ENCODE measurements at regions not wholly inside any gene's neighbourhood (a gene's known extent, or its start where the extent isn't known, plus 50 kb on each side); places are given as distances from the start of the nearest gene placed in this dataset.
"Not testable (repeated sequence)": the region's sequence is repeated elsewhere in the genome, so short reads cannot be mapped to it uniquely, and the experiment has no call there.

GRCh38 chr3:30475038-30475808, 131.2 kb upstream of the TGFBR2 start:
- H3K9me3 ChIP-seq (ENCODE audit: control insufficient read depth in 1 of 2, low read length in 2 of 2), result no peaks in the 10 kb centered on the region
- H3K4me3 ChIP-seq (ENCODE audit: low read depth in 1 of 2, low read length in 2 of 2), result no peak overlapping the region
- H3K27me3 ChIP-seq (ENCODE audit: low read depth, low read length), result no peaks in the 10 kb centered on the region
- no peaks in the 10 kb centered on the region for H3K36me3 ChIP-seq (ENCODE audit: control insufficient read depth in 1 of 2, insufficient read depth in 2 of 2, low read length in 2 of 2)
- H3K27ac ChIP-seq (ENCODE audit: low read length), result no peak overlapping the region
- H3K4me1 ChIP-seq (ENCODE audit: control insufficient read depth in 1 of 2, insufficient read depth in 2 of 2, low read length in 2 of 2), result peaks cover 0 to 12% of the 10 kb centered on the region in 2 donors

- Histone ChIP-seq H3K4me1 (ENCODE audit: control insufficient read depth in 1 of 2, insufficient read depth in 2 of 2, low read length in 2 of 2) (peaks cover 0 to 12% of the 10 kb centered on the region in 2 donors), H3K36me3 (ENCODE audit: control insufficient read depth in 1 of 2, insufficient read depth in 2 of 2, low read length in 2 of 2) (no peaks in the 10 kb centered on the region), H3K4me3 (ENCODE audit: low read depth in 1 of 2, low read length in 2 of 2) (no peak overlapping the region), H3K27me3 (ENCODE audit: low read depth, low read length) (no peaks in the 10 kb centered on the region), H3K27ac (ENCODE audit: low read length) (no peak overlapping the region), H3K9me3 (ENCODE audit: control insufficient read depth in 1 of 2, low read length in 2 of 2) (no peaks in the 10 kb centered on the region)
Measured at GRCh38 chr3:30475809-30476178, 130.6 kb upstream of the TGFBR2 start.

- H3K4me1 ChIP-seq (ENCODE audit: control insufficient read depth in 1 of 2, insufficient read depth in 2 of 2, low read length in 2 of 2), result peaks cover 0 to 12% of the 10 kb centered on the region in 2 donors
Measured at GRCh38 chr3:30476368-30477084, 129.9 kb upstream of the TGFBR2 start.

GRCh38 chr3:30477149-30477921, 129.1 kb upstream of the TGFBR2 start:
- Histone ChIP-seq H3K27ac (ENCODE audit: low read length) (no peak overlapping the region), H3K4me1 (ENCODE audit: control insufficient read depth in 1 of 2, insufficient read depth in 2 of 2, low read length in 2 of 2) (peaks cover 0 to 12% of the 10 kb centered on the region in 2 donors), H3K4me3 (ENCODE audit: low read depth in 1 of 2, low read length in 2 of 2) (no peak overlapping the region), H3K36me3 (ENCODE audit: control insufficient read depth in 1 of 2, insufficient read depth in 2 of 2, low read length in 2 of 2) (no peaks in the 10 kb centered on the region), H3K27me3 (ENCODE audit: low read depth, low read length) (no peaks in the 10 kb centered on the region), H3K9me3 (ENCODE audit: control insufficient read depth in 1 of 2, low read length in 2 of 2) (no peaks in the 10 kb centered on the region)

More at GRCh38 chr3:30476368-30477084, 129.9 kb upstream of the TGFBR2 start:
- no peaks in the 10 kb centered on the region for H3K36me3 ChIP-seq (ENCODE audit: control insufficient read depth in 1 of 2, insufficient read depth in 2 of 2, low read length in 2 of 2)
- H3K9me3 ChIP-seq (ENCODE audit: control insufficient read depth in 1 of 2, low read length in 2 of 2), result no peaks in the 10 kb centered on the region
- H3K27me3 ChIP-seq (ENCODE audit: low read depth, low read length), result no peaks in the 10 kb centered on the region
- H3K4me3 ChIP-seq (ENCODE audit: low read depth in 1 of 2, low read length in 2 of 2), result no peak overlapping the region
- no peak overlapping the region for H3K27ac ChIP-seq (ENCODE audit: low read length)

- H3K4me1 ChIP-seq (ENCODE audit: control insufficient read depth in 1 of 2, insufficient read depth in 2 of 2, low read length in 2 of 2), result peaks cover 0 to 12% of the 10 kb centered on the region in 2 donors
- H3K27ac ChIP-seq (ENCODE audit: low read length); H3K4me3 ChIP-seq (ENCODE audit: low read depth in 1 of 2, low read length in 2 of 2); H3K36me3 ChIP-seq (ENCODE audit: control insufficient read depth in 1 of 2, insufficient read depth in 2 of 2, low read length in 2 of 2); H3K27me3 ChIP-seq (ENCODE audit: low read depth, low read length); H3K9me3 ChIP-seq (ENCODE audit: control insufficient read depth in 1 of 2, low read length in 2 of 2): not testable (repeated sequence)
Measured at GRCh38 chr3:30479737-30480136, 126.7 kb upstream of the TGFBR2 start.

- H3K27me3 ChIP-seq (ENCODE audit: low read depth, low read length); H3K27ac ChIP-seq (ENCODE audit: low read length): not testable (repeated sequence)
Measured at GRCh38 chr3:30480156-30480555, 126.2 kb upstream of the TGFBR2 start.

GRCh38 chr3:30480587-30480986, 125.8 kb upstream of the TGFBR2 start:
- H3K4me1 ChIP-seq (ENCODE audit: control insufficient read depth in 1 of 2, insufficient read depth in 2 of 2, low read length in 2 of 2), result peaks cover 0 to 12% of the 10 kb centered on the region in 2 donors

More at GRCh38 chr3:30480156-30480555, 126.2 kb upstream of the TGFBR2 start:
- not testable (repeated sequence) for H3K4me3 ChIP-seq (ENCODE audit: low read depth in 1 of 2, low read length in 2 of 2); H3K36me3 ChIP-seq (ENCODE audit: control insufficient read depth in 1 of 2, insufficient read depth in 2 of 2, low read length in 2 of 2); H3K9me3 ChIP-seq (ENCODE audit: control insufficient read depth in 1 of 2, low read length in 2 of 2)
- peaks cover 0 to 12% of the 10 kb centered on the region in 2 donors for H3K4me1 ChIP-seq (ENCODE audit: control insufficient read depth in 1 of 2, insufficient read depth in 2 of 2, low read length in 2 of 2)

GRCh38 chr3:30481241-30481640, 125.2 kb upstream of the TGFBR2 start:
- Histone ChIP-seq H3K4me1 (ENCODE audit: control insufficient read depth in 1 of 2, insufficient read depth in 2 of 2, low read length in 2 of 2) (peaks cover 0 to 12% of the 10 kb centered on the region in 2 donors), H3K4me3 (ENCODE audit: low read depth in 1 of 2, low read length in 2 of 2) (no peak overlapping the region), H3K27ac (ENCODE audit: low read length) (no peak overlapping the region)

More at GRCh38 chr3:30480587-30480986, 125.8 kb upstream of the TGFBR2 start:
- Histone ChIP-seq H3K27me3 (ENCODE audit: low read depth, low read length) (no peaks in the 10 kb centered on the region), H3K27ac (ENCODE audit: low read length) (no peak overlapping the region), H3K4me3 (ENCODE audit: low read depth in 1 of 2, low read length in 2 of 2) (no peak overlapping the region), H3K9me3 (ENCODE audit: control insufficient read depth in 1 of 2, low read length in 2 of 2) (no peaks in the 10 kb centered on the region), H3K36me3 (ENCODE audit: control insufficient read depth in 1 of 2, insufficient read depth in 2 of 2, low read length in 2 of 2) (no peaks in the 10 kb centered on the region)

GRCh38 chr3:30484229-30484628, 122.2 kb upstream of the TGFBR2 start:
- not testable (repeated sequence) for H3K36me3 ChIP-seq (ENCODE audit: control insufficient read depth in 1 of 2, insufficient read depth in 2 of 2, low read length in 2 of 2); H3K27me3 ChIP-seq (ENCODE audit: low read depth, low read length); H3K27ac ChIP-seq (ENCODE audit: low read length); H3K4me3 ChIP-seq (ENCODE audit: low read depth in 1 of 2, low read length in 2 of 2); H3K9me3 ChIP-seq (ENCODE audit: control insufficient read depth in 1 of 2, low read length in 2 of 2); H3K4me1 ChIP-seq (ENCODE audit: control insufficient read depth in 1 of 2, insufficient read depth in 2 of 2, low read length in 2 of 2)

More at GRCh38 chr3:30481241-30481640, 125.2 kb upstream of the TGFBR2 start:
- Histone ChIP-seq H3K9me3 (ENCODE audit: control insufficient read depth in 1 of 2, low read length in 2 of 2) (no peaks in the 10 kb centered on the region), H3K36me3 (ENCODE audit: control insufficient read depth in 1 of 2, insufficient read depth in 2 of 2, low read length in 2 of 2) (no peaks in the 10 kb centered on the region), H3K27me3 (ENCODE audit: low read depth, low read length) (no peaks in the 10 kb centered on the region)

- no peak overlapping the region for H3K4me3 ChIP-seq (ENCODE audit: low read depth in 1 of 2, low read length in 2 of 2)
- H3K4me1 ChIP-seq (ENCODE audit: control insufficient read depth in 1 of 2, insufficient read depth in 2 of 2, low read length in 2 of 2), result no peaks in the 10 kb centered on the region
- no peak overlapping the region for H3K27ac ChIP-seq (ENCODE audit: low read length)
- no peaks in the 10 kb centered on the region for H3K27me3 ChIP-seq (ENCODE audit: low read depth, low read length)
- no peaks in the 10 kb centered on the region for H3K36me3 ChIP-seq (ENCODE audit: control insufficient read depth in 1 of 2, insufficient read depth in 2 of 2, low read length in 2 of 2)
- peaks cover 0 to 3% of the 10 kb centered on the region in 2 donors for H3K9me3 ChIP-seq (ENCODE audit: control insufficient read depth in 1 of 2, low read length in 2 of 2)
Measured at GRCh38 chr3:30486368-30486767, 120.0 kb upstream of the TGFBR2 start.

Data from muscle layer of duodenum (tissue), 2 donors.